Loucy (cell line): ENCODE measurements at regions not wholly inside any gene's neighbourhood (a gene's known extent, or its start where the extent isn't known, plus 50 kb on each side); places are given as distances from the start of the nearest gene placed in this dataset.

ENCODE experiments used
- EZH2phosphoT487 ChIP-seq: fragments of 200-600 bp; IDR thresholded peaks from 2 replicates; pipeline ENCODE4 v1.6.1; 2018; ENCODE audit warnings: antibody characterized with exemption, mild to moderate bottlenecking, moderate library complexity, borderline replicate concordance
- TF ChIP-seq, protein P1 (sequence below): fragments of 200-600 bp; sonication (generic); conservative IDR thresholded peaks from 2 replicates; pipeline ENCODE4 v1.5.1; 2014; ENCODE audit warnings: mild to moderate bottlenecking, antibody characterized with exemption, low read length

DNA sequence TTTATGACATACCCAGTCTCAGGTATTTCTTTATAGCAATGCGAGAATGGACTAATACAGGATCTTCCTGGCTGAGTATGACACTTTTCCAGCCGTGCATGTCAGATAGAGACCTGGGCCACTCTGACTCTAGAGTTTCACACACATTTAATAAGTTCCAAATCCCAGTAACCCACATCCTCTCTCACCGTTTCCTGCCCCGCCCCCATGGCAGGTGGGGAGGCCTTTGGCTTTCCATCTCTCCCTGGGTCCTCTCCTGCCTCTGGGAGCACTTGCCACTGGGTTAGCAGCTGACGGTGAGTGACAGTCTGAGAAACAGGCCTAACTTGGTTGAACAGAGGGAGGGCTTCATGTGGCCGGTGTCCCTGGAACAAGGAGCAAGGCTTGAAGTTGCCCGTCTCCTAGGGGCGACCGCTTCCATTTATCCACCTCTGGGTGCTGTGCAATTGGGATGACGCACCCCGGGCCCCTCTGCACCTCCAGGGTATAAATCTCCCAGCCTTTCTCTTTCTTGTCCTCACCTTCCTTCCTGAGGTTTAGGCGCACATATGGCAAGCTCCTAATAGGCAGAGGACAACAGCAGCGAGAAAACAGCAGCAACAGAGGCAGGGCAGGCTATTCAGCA, 152.7 kb upstream of the HDAC4 start:
- TF ChIP-seq, protein P1, sequence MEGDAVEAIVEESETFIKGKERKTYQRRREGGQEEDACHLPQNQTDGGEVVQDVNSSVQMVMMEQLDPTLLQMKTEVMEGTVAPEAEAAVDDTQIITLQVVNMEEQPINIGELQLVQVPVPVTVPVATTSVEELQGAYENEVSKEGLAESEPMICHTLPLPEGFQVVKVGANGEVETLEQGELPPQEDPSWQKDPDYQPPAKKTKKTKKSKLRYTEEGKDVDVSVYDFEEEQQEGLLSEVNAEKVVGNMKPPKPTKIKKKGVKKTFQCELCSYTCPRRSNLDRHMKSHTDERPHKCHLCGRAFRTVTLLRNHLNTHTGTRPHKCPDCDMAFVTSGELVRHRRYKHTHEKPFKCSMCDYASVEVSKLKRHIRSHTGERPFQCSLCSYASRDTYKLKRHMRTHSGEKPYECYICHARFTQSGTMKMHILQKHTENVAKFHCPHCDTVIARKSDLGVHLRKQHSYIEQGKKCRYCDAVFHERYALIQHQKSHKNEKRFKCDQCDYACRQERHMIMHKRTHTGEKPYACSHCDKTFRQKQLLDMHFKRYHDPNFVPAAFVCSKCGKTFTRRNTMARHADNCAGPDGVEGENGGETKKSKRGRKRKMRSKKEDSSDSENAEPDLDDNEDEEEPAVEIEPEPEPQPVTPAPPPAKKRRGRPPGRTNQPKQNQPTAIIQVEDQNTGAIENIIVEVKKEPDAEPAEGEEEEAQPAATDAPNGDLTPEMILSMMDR, result no peak
- TF ChIP-seq EZH2phosphoT487, result no peak
